KMS-11 (cell line): ENCODE measurements at regions not wholly inside any gene's neighbourhood (a gene's known extent, or its start where the extent isn't known, plus 50 kb on each side); places are given as distances from the start of the nearest gene placed in this dataset.
"Not testable (repeated sequence)": the region's sequence is repeated elsewhere in the genome, so short reads cannot be mapped to it uniquely, and the experiment has no call there.

Source experiments
- H2AFZ ChIP-seq: fragments of 200-600 bp; sonication (generic); 2 replicates; pipeline ENCODE4 v1.6.1; 2016; ENCODE audit warnings: antibody characterized with exemption, mixed run types, low read depth
- H3K27ac ChIP-seq: fragments of 200-600 bp; sonication (generic); 2 replicates; pipeline ENCODE4 v1.6.1; 2016; ENCODE audit warnings: mild to moderate bottlenecking, mixed run types
- H3K27me3 ChIP-seq: fragments of 200-600 bp; sonication (generic); 2 replicates; pipeline ENCODE4 v1.6.1; 2017; ENCODE audit warnings: mild to moderate bottlenecking, low read depth, mixed run types, moderate library complexity; ENCODE audit not compliant: insufficient read depth
- H3K36me3 ChIP-seq: fragments of 200-600 bp; sonication (generic); 2 replicates; pipeline ENCODE4 v1.6.1; 2017; ENCODE audit warnings: mild to moderate bottlenecking, mixed run types; ENCODE audit not compliant: insufficient read depth
- H3K4me1 ChIP-seq: fragments of 200-600 bp; sonication (generic); 2 replicates; pipeline ENCODE4 v1.6.1; 2016; ENCODE audit warnings: mild to moderate bottlenecking, low read depth, mixed run types; ENCODE audit not compliant: poor library complexity, severe bottlenecking
- H3K4me2 ChIP-seq: fragments of 200-600 bp; sonication (generic); 2 replicates; pipeline ENCODE4 v1.7.0; 2016; ENCODE audit warnings: mild to moderate bottlenecking, mixed run types
- H3K4me3 ChIP-seq: fragments of 200-600 bp; sonication (generic); IDR thresholded peaks from 2 replicates; pipeline ENCODE4 v1.6.1; 2017; ENCODE audit warnings: low read depth, low read length, mixed read lengths; ENCODE audit not compliant: insufficient read depth
- H3K79me2 ChIP-seq: fragments of 200-600 bp; sonication (generic); 2 replicates; pipeline ENCODE4 v1.6.1; 2016; ENCODE audit warnings: low read depth, mixed run types; ENCODE audit not compliant: insufficient read depth
- H3K9ac ChIP-seq: fragments of 200-600 bp; sonication (generic); 2 replicates; pipeline ENCODE4 v1.6.1; 2016; ENCODE audit warnings: mild to moderate bottlenecking, mixed run types
- H4K20me1 ChIP-seq: fragments of 200-600 bp; sonication (generic); 2 replicates; pipeline ENCODE4 v1.6.1; 2016; ENCODE audit warnings: mild to moderate bottlenecking, mixed run types; ENCODE audit not compliant: insufficient read depth
- TF ChIP-seq, protein P1 (sequence below): fragments of 200-600 bp; sonication (generic); conservative IDR thresholded peaks from 2 replicates; pipeline ENCODE4 v1.6.1; 2017; ENCODE audit warnings: low read depth, mild to moderate bottlenecking, antibody characterized with exemption, low read length, moderate library complexity, mixed read lengths

DNA sequence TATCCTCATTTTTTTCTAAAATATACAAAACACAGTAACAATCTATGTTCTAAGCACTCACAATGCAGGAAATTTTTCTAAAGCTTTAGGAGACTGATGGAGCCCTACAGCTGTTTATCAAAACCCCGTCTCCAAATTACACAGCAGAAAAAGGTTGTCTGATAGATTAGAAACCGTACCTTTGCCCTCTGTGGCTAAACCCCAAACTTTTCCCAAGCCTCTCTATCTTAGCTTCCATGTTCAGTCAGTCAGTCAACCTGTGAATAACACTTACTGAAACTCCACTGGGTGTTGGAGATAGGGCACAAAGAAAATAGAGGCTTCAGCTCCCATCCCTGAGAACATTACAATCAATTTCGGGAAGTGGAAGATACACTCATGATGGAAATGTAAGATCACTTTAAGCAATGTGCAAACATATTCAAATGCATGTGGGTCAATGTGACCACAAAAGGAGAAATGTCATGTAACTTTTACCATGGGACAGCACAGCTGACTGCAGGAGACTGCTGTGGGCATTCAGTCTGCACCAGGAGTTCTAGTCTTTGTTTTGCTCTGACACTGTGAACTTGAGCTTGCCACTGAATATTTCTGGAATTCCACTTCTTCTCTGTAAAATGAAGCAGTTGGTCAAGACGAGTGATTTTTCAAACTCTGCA, 279.5 kb upstream of the PIK3R1 start:
- no peak overlapping the region for H3K27ac ChIP-seq
- no peak overlapping the region for H3K4me3 ChIP-seq
- no peaks in the 10 kb centered on the region for H4K20me1 ChIP-seq
- no peak overlapping the region for H2AFZ ChIP-seq
- no peaks in the 10 kb centered on the region for H3K27me3 ChIP-seq
- no peak overlapping the region for H3K9ac ChIP-seq
- no peak overlapping the region for H3K4me2 ChIP-seq
- TF ChIP-seq, protein P1, sequence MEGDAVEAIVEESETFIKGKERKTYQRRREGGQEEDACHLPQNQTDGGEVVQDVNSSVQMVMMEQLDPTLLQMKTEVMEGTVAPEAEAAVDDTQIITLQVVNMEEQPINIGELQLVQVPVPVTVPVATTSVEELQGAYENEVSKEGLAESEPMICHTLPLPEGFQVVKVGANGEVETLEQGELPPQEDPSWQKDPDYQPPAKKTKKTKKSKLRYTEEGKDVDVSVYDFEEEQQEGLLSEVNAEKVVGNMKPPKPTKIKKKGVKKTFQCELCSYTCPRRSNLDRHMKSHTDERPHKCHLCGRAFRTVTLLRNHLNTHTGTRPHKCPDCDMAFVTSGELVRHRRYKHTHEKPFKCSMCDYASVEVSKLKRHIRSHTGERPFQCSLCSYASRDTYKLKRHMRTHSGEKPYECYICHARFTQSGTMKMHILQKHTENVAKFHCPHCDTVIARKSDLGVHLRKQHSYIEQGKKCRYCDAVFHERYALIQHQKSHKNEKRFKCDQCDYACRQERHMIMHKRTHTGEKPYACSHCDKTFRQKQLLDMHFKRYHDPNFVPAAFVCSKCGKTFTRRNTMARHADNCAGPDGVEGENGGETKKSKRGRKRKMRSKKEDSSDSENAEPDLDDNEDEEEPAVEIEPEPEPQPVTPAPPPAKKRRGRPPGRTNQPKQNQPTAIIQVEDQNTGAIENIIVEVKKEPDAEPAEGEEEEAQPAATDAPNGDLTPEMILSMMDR = no peak
- no peaks in the 10 kb centered on the region for H3K79me2 ChIP-seq
- H3K36me3 ChIP-seq = no peaks in the 10 kb centered on the region
- no peaks in the 10 kb centered on the region for H3K4me1 ChIP-seq

DNA sequence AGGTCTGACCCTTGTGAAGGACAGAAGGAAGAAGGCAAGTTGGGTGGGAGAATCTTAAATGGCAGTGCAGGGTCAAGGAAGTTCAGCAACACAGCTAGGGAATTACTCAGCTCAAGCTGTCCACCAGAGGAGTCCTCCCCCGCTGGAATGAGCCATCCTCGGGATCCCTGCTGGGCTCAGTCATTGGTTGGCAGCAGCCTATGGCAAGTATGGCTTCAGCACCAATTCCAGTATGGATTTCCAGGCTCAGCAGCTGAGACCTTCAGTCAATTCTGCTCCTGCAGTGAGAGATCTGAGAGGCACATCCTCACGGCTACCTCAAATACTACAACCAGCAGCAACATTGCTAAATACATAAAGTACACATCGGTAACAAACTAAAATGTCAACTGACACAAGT, 280.6 kb upstream of the PIK3R1 start:
- TF ChIP-seq, protein P1 = no peak
- Histone ChIP-seq H3K27ac (no peak overlapping the region), H3K79me2 (no peaks in the 10 kb centered on the region), H3K27me3 (no peaks in the 10 kb centered on the region), H3K4me3 (no peak overlapping the region), H3K4me1 (no peaks in the 10 kb centered on the region), H3K4me2 (no peak overlapping the region), H2AFZ (no peak overlapping the region), H3K9ac (no peak overlapping the region), H3K36me3 (no peaks in the 10 kb centered on the region), H4K20me1 (no peaks in the 10 kb centered on the region)

DNA sequence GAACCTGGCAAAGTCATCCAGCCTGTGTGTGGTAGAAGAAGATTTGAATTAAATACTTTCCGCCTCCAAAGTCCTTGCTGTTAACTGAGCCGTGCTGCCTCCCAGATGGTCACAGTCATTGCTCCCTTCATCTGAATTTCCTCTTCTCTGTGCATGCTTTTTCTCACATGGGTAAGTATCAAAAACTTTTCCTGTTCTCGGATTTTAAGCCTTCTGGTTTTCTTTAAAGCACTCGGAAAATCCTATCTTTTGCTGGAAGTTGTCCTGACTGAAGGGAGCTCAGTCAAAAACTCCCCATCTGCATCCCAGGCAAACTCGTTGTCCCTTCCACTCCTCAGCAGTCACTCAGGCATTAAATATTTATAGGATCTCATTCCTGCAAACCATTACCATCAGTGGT, 290.0 kb upstream of the PIK3R1 start:
- Histone ChIP-seq H3K4me1 (no peaks in the 10 kb centered on the region), H3K4me2 (no peak overlapping the region), H3K79me2 (no peaks in the 10 kb centered on the region), H3K9ac (no peak overlapping the region), H3K4me3 (no peak overlapping the region), H3K27ac (no peak overlapping the region), H2AFZ (no peak overlapping the region), H3K36me3 (no peaks in the 10 kb centered on the region), H3K27me3 (no peaks in the 10 kb centered on the region), H4K20me1 (no peaks in the 10 kb centered on the region)
- TF ChIP-seq, protein P1 = no peak

DNA sequence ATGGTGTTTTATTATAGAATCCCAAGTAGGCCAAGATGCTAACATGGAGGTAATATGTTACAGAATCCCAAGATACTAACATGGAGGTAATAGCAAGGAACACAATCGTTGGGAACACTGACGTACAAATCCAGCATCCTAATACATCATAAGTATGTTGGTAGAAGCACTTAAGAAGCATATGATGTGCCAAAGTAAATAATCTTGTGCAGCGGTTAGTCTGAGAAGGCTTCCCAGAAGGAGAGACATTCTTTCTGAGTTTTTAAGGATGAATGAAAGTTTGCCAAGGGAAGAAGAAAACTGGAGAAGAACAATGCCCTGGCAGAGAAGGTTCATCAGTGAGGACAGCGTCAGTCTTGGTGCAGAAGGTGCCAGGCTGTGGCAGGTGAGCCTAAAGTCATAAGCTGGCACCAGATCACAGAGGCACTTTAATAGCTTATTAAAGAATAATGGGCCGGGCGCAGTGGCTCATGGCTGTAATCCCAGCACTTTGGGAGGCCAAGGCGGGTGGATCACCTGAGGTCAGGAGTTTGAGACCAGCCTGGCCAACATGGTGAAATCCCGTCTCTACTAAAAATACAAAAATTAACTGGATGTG, 294.5 kb upstream of the PIK3R1 start:
- no peak overlapping the region for H3K9ac ChIP-seq
- H3K27me3 ChIP-seq = no peaks in the 10 kb centered on the region
- H3K27ac ChIP-seq = no peak overlapping the region
- H3K79me2 ChIP-seq = no peaks in the 10 kb centered on the region
- no peaks in the 10 kb centered on the region for H3K4me1 ChIP-seq
- H3K4me2 ChIP-seq = no peak overlapping the region
- no peak overlapping the region for H3K4me3 ChIP-seq
- no peaks in the 10 kb centered on the region for H3K36me3 ChIP-seq
- TF ChIP-seq, protein P1 = no peak
- H2AFZ ChIP-seq = no peak overlapping the region
- no peaks in the 10 kb centered on the region for H4K20me1 ChIP-seq

DNA sequence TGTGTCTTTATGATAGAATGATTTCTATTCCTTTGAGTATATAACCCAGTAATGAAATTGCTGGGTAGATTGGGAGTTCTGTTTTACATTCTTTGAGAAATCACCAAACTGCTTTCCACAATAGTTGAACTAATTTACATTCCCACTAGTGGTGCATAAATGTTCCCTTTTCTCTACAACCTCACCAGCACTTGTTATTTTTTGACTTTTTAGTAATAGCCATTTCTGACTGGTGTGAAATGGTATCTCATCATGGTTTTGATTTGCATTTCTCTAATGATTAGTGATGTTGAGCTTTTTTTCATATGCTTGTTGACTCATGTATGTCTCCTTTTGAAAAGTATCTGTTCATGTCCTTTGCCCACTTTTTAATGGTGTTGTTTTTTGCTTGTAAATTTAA, 296.0 kb upstream of the PIK3R1 start:
- not testable (repeated sequence) for H3K4me3 ChIP-seq, H4K20me1 ChIP-seq, H3K36me3 ChIP-seq, H3K4me1 ChIP-seq, H3K27ac ChIP-seq, H3K27me3 ChIP-seq, H2AFZ ChIP-seq, H3K4me2 ChIP-seq, H3K9ac ChIP-seq, H3K79me2 ChIP-seq
